OCI-LY3 (cell line): ENCODE measurements at regions not wholly inside any gene's neighbourhood (a gene's known extent, or its start where the extent isn't known, plus 50 kb on each side); places are given as distances from the start of the nearest gene placed in this dataset.

Source experiments
- EZH2phosphoT487 ChIP-seq: fragments of 200-600 bp; shearing (Covaris generic); IDR thresholded peaks from 2 replicates; pipeline ENCODE4 v1.6.1; 2018; ENCODE audit warnings: antibody characterized with exemption, mixed run types, low read depth
- TF ChIP-seq, protein P1 (sequence below): fragments of 200-600, 300-600 bp; sonication (generic); IDR thresholded peaks from 2 replicates; pipeline ENCODE4 v1.5.1; 2014; ENCODE audit warnings: antibody characterized with exemption, low read length, low read depth

DNA sequence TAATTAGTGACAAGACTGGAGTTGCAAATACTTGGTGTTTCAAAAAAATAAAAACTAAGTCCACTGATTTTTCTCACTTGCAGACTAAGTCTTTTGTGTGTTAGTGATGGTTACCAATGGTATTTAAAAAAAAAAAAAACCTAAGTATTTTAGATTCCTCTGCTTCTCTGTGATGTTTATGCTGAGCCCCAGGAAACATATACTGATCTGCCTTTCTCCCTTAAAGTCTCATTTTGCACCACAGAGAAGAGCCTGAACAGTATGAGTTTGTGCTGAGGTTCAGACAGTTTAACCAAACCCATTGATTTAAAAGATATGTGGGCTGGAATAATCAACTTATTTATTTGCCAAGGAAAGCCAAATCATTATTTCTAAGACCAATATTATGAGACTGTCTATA lies 1305.0 kb downstream of the PCDH18 start:
- TF ChIP-seq, protein P1, sequence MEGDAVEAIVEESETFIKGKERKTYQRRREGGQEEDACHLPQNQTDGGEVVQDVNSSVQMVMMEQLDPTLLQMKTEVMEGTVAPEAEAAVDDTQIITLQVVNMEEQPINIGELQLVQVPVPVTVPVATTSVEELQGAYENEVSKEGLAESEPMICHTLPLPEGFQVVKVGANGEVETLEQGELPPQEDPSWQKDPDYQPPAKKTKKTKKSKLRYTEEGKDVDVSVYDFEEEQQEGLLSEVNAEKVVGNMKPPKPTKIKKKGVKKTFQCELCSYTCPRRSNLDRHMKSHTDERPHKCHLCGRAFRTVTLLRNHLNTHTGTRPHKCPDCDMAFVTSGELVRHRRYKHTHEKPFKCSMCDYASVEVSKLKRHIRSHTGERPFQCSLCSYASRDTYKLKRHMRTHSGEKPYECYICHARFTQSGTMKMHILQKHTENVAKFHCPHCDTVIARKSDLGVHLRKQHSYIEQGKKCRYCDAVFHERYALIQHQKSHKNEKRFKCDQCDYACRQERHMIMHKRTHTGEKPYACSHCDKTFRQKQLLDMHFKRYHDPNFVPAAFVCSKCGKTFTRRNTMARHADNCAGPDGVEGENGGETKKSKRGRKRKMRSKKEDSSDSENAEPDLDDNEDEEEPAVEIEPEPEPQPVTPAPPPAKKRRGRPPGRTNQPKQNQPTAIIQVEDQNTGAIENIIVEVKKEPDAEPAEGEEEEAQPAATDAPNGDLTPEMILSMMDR = no peak
- TF ChIP-seq EZH2phosphoT487 = no peak
